Smooth muscle cell (in vitro differentiated cells): ENCODE measurements at regions not wholly inside any gene's neighbourhood (a gene's known extent, or its start where the extent isn't known, plus 50 kb on each side); places are given as distances from the start of the nearest gene placed in this dataset.

Source experiments
- DNase-seq: peaks from one replicate; lab custom pipeline; 2025; ENCODE audit not compliant: unreplicated experiment; lab: John Stamatoyannopoulos, UW
- H2AFZ ChIP-seq: fragments of 200-600 bp; sonication (generic); 2 replicates; pipeline ENCODE4 v1.6.0; 2016; ENCODE audit warnings: antibody characterized with exemption, low read depth, mild to moderate bottlenecking
- H3F3A ChIP-seq: fragments of 200-600 bp; sonication (generic); 2 replicates; pipeline ENCODE4 v1.6.0; 2017; ENCODE audit warnings: antibody characterized with exemption, low read depth
- H3K27ac ChIP-seq: fragments of 200-600 bp; sonication (generic); 2 replicates; pipeline ENCODE4 v1.5.1; 2016; ENCODE audit warnings: low read depth, mild to moderate bottlenecking
- H3K27me3 ChIP-seq: fragments of 200-600 bp; sonication (generic); 2 replicates; pipeline ENCODE4 v1.6.1; 2016; ENCODE audit warnings: low read depth, mild to moderate bottlenecking
- H3K36me3 ChIP-seq: fragments of 200-600 bp; sonication (generic); 2 replicates; pipeline ENCODE4 v1.5.1; 2016; ENCODE audit warnings: low read depth
- H3K4me1 ChIP-seq: fragments of 200-600 bp; sonication (generic); 2 replicates; pipeline ENCODE4 v1.5.1; 2016; ENCODE audit warnings: low read depth
- H3K4me2 ChIP-seq: fragments of 200-600 bp; sonication (generic); 2 replicates; pipeline ENCODE4 v1.6.0; 2016; ENCODE audit warnings: mild to moderate bottlenecking
- H3K4me3 ChIP-seq: fragments of 200-600 bp; sonication (generic); 2 replicates; pipeline ENCODE4 v1.5.1; 2016; ENCODE audit warnings: mild to moderate bottlenecking
- H3K79me2 ChIP-seq: fragments of 200-600 bp; sonication (generic); 2 replicates; pipeline ENCODE4 v1.6.0; 2016; ENCODE audit warnings: low read depth, mild to moderate bottlenecking
- H3K9ac ChIP-seq: fragments of 200-600 bp; sonication (generic); 2 replicates; pipeline ENCODE4 v1.6.0; 2016; ENCODE audit warnings: low read depth
- H3K9me3 ChIP-seq: fragments of 200-600 bp; sonication (generic); replicated peaks from 2 replicates; pipeline ENCODE4 v1.5.1; 2016; ENCODE audit warnings: low read depth
- H4K20me1 ChIP-seq: fragments of 200-600 bp; sonication (generic); 2 replicates; pipeline ENCODE4 v1.6.0; 2016; ENCODE audit warnings: low read depth
- CTCF ChIP-seq: fragments of 200-600 bp; sonication (generic); IDR thresholded peaks from 2 replicates; pipeline ENCODE4 v1.5.1; 2017; ENCODE audit warnings: borderline replicate concordance, mild to moderate bottlenecking, antibody characterized with exemption; ENCODE audit not compliant: insufficient read depth, poor library complexity, severe bottlenecking
- WGBS: methylation state at CpG from one replicate; pipeline ENCODE4 v1.1.7; 2016; ENCODE audit warnings: low lambda C conversion rate; 5-methylcytosine and 5-hydroxymethylcytosine counted together

DNA sequence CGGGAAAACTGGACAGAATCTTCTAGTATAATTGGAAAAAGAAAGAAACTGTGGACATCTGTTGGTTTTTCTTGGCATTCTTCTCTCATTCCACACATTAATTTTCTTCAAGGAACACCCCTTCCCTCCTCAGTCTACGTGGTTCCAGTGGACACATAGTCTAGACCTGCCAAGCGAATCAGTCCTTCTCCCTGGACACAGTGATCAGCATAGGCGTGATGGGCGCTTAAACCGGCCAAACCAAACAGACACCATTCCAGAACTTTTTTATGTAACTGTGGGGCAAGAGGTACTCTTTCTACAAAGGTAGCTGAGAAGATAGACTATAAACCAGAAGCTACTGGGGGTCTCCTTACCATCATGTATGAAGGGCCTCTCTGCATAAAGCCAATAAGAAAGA is 121.8 kb upstream of the COX10 start:
- Histone ChIP-seq H3K9me3 (no peaks in the 10 kb centered on the region), H3K4me1 (no peaks in the 10 kb centered on the region), H3K27me3 (peaks cover 14% of the 10 kb centered on the region), H3K36me3 (no peaks in the 10 kb centered on the region), H2AFZ (no peak overlapping the region), H4K20me1 (no peaks in the 10 kb centered on the region), H3K4me2 (no peak overlapping the region), H3K27ac (no peak overlapping the region), H3K9ac (no peak overlapping the region), H3K4me3 (no peak overlapping the region), H3K79me2 (no peaks in the 10 kb centered on the region), H3F3A (no peaks in the 10 kb centered on the region)
- no peak for TF ChIP-seq CTCF
- WGBS: 94% methylated on average over 6 of the region's 6 CpGs
- DNase-seq: no peak

DNA sequence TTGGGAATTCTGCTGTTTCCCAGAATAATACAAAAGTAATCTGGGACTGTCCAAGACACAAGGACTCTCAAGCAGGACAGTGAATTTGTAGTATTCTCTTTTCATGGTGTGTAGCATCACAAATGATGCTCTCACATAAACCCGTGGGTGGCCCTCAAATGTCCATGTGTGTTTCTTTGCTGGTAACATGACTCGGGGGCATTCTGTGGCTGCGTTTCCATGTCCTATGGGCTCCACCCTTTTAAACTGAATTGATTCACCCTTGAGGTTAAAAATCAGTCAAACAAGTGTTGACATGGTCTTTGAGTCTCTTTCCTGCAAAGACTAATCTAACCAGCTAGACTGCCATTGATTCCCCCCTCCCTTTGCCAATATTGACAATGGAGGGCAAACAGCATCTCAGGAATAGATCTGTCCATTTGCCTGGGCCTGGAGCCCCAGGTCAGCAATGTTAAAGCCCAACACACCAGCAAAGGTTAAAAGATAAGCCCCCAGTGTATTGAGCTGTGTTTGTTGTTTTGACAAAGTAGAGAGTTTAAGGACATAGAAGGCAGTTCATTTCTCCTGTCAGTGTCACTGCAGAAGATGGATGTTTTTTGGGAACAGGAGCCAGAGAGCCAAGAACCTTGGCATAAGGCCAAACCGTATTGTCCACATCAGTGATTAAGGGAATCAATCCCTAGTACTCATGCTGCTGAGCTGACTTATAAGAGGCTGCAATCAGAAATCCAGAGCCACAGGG is 117.1 kb upstream of the COX10 start:
- Histone ChIP-seq H3K36me3 (no peaks in the 10 kb centered on the region), H3K27ac (no peak overlapping the region), H3K9ac (no peak overlapping the region), H3K9me3 (no peaks in the 10 kb centered on the region), H3F3A (no peaks in the 10 kb centered on the region), H3K4me3 (no peak overlapping the region), H2AFZ (no peak overlapping the region), H4K20me1 (no peaks in the 10 kb centered on the region), H3K27me3 (peaks cover 14% of the 10 kb centered on the region), H3K4me2 (no peak overlapping the region), H3K79me2 (no peaks in the 10 kb centered on the region), H3K4me1 (peaks cover 6% of the 10 kb centered on the region)
- DNase-seq: no peak
- 84% methylated on average over 4 of the region's 4 CpGs for WGBS
- TF ChIP-seq CTCF: no peak

- no peaks in the 10 kb centered on the region for H3K79me2 ChIP-seq
- no peak overlapping the region for H3K9ac ChIP-seq
- H2AFZ ChIP-seq: no peak overlapping the region
- H3K9me3 ChIP-seq: no peaks in the 10 kb centered on the region
- H3F3A ChIP-seq: no peaks in the 10 kb centered on the region
- H3K4me3 ChIP-seq: no peak overlapping the region
- H3K36me3 ChIP-seq: no peaks in the 10 kb centered on the region
- no peak overlapping the region for H3K27ac ChIP-seq
- H3K4me2 ChIP-seq: peak overlapping the region; percentile 10
- WGBS: 0% methylated on average over 1 of the region's 1 CpG
- H3K4me1 ChIP-seq: peaks cover 6% of the 10 kb centered on the region
- H3K27me3 ChIP-seq: peaks cover 8% of the 10 kb centered on the region
- TF ChIP-seq CTCF: no peak
- no peaks in the 10 kb centered on the region for H4K20me1 ChIP-seq
- no peak for DNase-seq
Observed at GRCh38 chr17:13953841-13954240, 115.5 kb upstream of the COX10 start.

DNA sequence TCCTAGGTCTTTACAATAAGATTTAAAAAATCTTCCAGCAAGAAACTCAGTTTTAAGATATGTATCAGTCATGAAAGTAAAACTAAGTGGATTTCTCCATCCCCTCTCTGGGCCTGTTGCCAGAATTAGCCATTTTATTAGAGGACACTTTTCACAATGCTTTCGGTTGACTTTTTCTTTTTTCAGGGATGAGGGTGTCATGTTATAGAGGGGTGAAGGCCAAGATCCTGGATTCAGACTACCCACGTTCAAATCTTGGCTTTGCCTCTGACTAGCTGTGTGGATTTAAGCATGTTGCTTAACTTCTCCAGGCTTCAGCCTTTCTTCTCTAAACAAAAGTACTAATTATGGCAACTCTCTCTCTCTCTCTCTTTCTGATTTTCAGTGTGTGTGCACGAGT is 111.7 kb upstream of the COX10 start:
- Histone ChIP-seq H2AFZ (peak overlapping the region; percentile 54), H3K4me2 (no peak overlapping the region), H3F3A (no peaks in the 10 kb centered on the region), H3K79me2 (no peaks in the 10 kb centered on the region), H3K9ac (no peak overlapping the region), H3K27ac (no peak overlapping the region), H3K27me3 (peaks cover 3% of the 10 kb centered on the region), H3K9me3 (no peaks in the 10 kb centered on the region), H3K4me3 (no peak overlapping the region), H3K36me3 (no peaks in the 10 kb centered on the region), H4K20me1 (no peaks in the 10 kb centered on the region), H3K4me1 (peaks cover 6% of the 10 kb centered on the region)
- TF ChIP-seq CTCF: no peak
- no peak for DNase-seq
- 39% methylated on average over 3 of the region's 3 CpGs for WGBS
